ENCODE measurements at regions not wholly inside any gene's neighbourhood (a gene's known extent, or its start where the extent isn't known, plus 50 kb on each side); places are given as distances from the start of the nearest gene placed in this dataset.

GRCh38 chr6:106890447-106890846, 84.1 kb downstream of the CD24 start (continued):
- TF ChIP-seq MNT (conservative IDR thresholded peaks at IDR 0.05) (0 out of 4 replicates have a peak, but pooled peaks of 1 of the 2 experiments have one; percentile 17), E2F5 (CRISPR knock-in tag; IDR thresholded peaks at IDR 0.05) (no peak), MYC (IDR thresholded peaks at IDR 0.05; ENCODE audit: low read depth, low read length) (peak; percentile 64; the same call in 1 of the 2 replicates), MYC (CRISPR knock-in tag; IDR thresholded peaks at IDR 0.05; ENCODE audit: borderline replicate concordance, low read depth) (no peak), ZNF282 (CRISPR knock-in tag; IDR thresholded peaks at IDR 0.05) (no peak), CBX3 (IDR thresholded peaks at IDR 0.05; ENCODE audit: borderline replicate concordance in 1 of 2, low read length in 2 of 2) (peak in 1 of 2 experiments; percentile 73; a peak in 1 of 3 replicates), TAF1 (IDR thresholded peaks at IDR 0.05; ENCODE audit: control insufficient read depth, extremely low read depth, insufficient read depth, low read length, severe bottlenecking) (no peak), TSHZ1 (CRISPR knock-in tag; IDR thresholded peaks at IDR 0.05) (no peak), MGA (IDR thresholded peaks at IDR 0.05) (peak; percentile 46; the same call in 1 of the 2 replicates), ZKSCAN1 (IDR thresholded peaks at IDR 0.05; ENCODE audit: low read depth, low read length) (no peak)

Data from K562 (cell line).